OCI-LY3 (cell line): ENCODE measurements at regions not wholly inside any gene's neighbourhood (a gene's known extent, or its start where the extent isn't known, plus 50 kb on each side); places are given as distances from the start of the nearest gene placed in this dataset.

Source experiments
- H2AFZ ChIP-seq: fragments of 200-600, 300-600 bp; shearing (Covaris generic); 2 replicates; pipeline ENCODE4 v1.6.0; 2014; ENCODE audit warnings: antibody characterized with exemption, low read depth, low read length
- H3K27ac ChIP-seq: fragments of 200-600, 300-600 bp; sonication (generic); 2 replicates; pipeline ENCODE4 v1.5.1; 2014; ENCODE audit warnings: mild to moderate bottlenecking, low read length, moderate library complexity, mixed read lengths
- H3K27me3 ChIP-seq: fragments of 200-600, 300-600 bp; sonication (generic); 2 replicates; pipeline ENCODE4 v1.6.1; 2014; ENCODE audit warnings: low read depth, low read length, mixed read lengths
- H3K36me3 ChIP-seq: fragments of 200-600, 300-600 bp; sonication (generic); replicated peaks from 2 replicates; pipeline ENCODE3; 2014; ENCODE audit warnings: low read depth, low read length, mixed read lengths
- H3K4me1 ChIP-seq: fragments of 300-600, 200-600 bp; sonication (generic); 2 replicates; pipeline ENCODE4 v1.6.1; 2014; ENCODE audit warnings: low read length, mixed read lengths
- H3K4me2 ChIP-seq: fragments of 200-600, 300-600 bp; sonication (generic); 2 replicates; pipeline ENCODE4 v1.6.1; 2014; ENCODE audit warnings: low read length, mixed read lengths
- H3K4me3 ChIP-seq: fragments of 300-600, 200-600 bp; sonication (generic); 2 replicates; pipeline ENCODE4 v1.5.1; 2014; ENCODE audit warnings: antibody characterized with exemption, mild to moderate bottlenecking, low read length, moderate library complexity
- H3K79me2 ChIP-seq: fragments of 300-600, 200-600 bp; shearing (Covaris generic); 2 replicates; pipeline ENCODE4 v1.6.1; 2014; ENCODE audit warnings: mild to moderate bottlenecking, low read length, mixed read lengths
- H3K9ac ChIP-seq: fragments of 300-600, 200-600 bp; shearing (Covaris generic); 2 replicates; pipeline ENCODE4 v1.6.0; 2014; ENCODE audit warnings: mild to moderate bottlenecking, low read length, moderate library complexity
- H3K9me3 ChIP-seq: fragments of 200-600, 300-600 bp; shearing (Covaris generic); 2 replicates; pipeline ENCODE4 v1.6.1; 2014; ENCODE audit warnings: low read length, mixed read lengths; ENCODE audit not compliant: insufficient read depth
- H4K20me1 ChIP-seq: fragments of 200-600, 300-600 bp; sonication (generic); 2 replicates; pipeline ENCODE4 v1.6.1; 2016; ENCODE audit warnings: low read length, mixed read lengths; ENCODE audit not compliant: insufficient read depth
- EZH2phosphoT487 ChIP-seq: fragments of 200-600 bp; shearing (Covaris generic); IDR thresholded peaks from 2 replicates; pipeline ENCODE4 v1.6.1; 2018; ENCODE audit warnings: antibody characterized with exemption, mixed run types, low read depth
- TF ChIP-seq, protein P1 (sequence below): fragments of 200-600, 300-600 bp; sonication (generic); IDR thresholded peaks from 2 replicates; pipeline ENCODE4 v1.5.1; 2014; ENCODE audit warnings: antibody characterized with exemption, low read length, low read depth

DNA sequence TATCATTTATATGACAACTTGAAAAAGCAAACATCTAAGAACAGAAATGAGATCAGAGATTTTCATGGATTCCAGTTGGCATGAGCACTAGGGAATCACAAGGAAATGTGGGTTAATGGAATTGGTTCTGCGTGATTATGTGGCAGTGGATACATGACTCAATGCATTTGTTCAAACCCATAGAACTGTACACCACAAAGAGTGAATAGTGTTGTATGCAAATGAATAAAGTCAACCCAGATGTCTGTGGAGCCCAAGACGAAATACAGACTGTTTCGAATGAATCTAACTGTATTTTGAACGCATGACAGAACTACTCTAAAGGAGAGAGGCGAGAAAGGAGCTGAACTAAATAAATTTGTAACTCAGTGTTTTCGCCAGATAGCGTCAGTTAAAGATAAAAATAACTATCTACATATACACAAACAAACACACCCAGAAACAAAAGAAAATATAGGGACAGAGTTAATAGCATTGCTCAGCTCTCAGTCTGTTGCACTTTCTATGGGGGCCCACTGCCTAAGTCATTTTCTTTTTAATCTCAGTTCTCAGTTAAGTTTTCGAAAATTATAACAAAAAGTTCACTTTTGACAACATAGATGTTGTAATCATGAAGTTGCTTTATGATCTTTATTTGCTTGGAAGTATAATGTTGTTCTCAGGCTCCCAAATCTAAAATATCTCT lies 636.7 kb upstream of the SEMA3D start:
- Histone ChIP-seq H3K4me3 (no peak overlapping the region), H3K79me2 (no peaks in the 10 kb centered on the region), H3K27me3 (no peaks in the 10 kb centered on the region), H3K4me2 (no peak overlapping the region), H3K9me3 (no peaks in the 10 kb centered on the region), H3K4me1 (no peaks in the 10 kb centered on the region), H3K27ac (no peak overlapping the region), H3K36me3 (no peaks in the 10 kb centered on the region), H2AFZ (no peak overlapping the region), H4K20me1 (no peaks in the 10 kb centered on the region), H3K9ac (no peak overlapping the region)
- no peak for TF ChIP-seq EZH2phosphoT487
- TF ChIP-seq, protein P1, sequence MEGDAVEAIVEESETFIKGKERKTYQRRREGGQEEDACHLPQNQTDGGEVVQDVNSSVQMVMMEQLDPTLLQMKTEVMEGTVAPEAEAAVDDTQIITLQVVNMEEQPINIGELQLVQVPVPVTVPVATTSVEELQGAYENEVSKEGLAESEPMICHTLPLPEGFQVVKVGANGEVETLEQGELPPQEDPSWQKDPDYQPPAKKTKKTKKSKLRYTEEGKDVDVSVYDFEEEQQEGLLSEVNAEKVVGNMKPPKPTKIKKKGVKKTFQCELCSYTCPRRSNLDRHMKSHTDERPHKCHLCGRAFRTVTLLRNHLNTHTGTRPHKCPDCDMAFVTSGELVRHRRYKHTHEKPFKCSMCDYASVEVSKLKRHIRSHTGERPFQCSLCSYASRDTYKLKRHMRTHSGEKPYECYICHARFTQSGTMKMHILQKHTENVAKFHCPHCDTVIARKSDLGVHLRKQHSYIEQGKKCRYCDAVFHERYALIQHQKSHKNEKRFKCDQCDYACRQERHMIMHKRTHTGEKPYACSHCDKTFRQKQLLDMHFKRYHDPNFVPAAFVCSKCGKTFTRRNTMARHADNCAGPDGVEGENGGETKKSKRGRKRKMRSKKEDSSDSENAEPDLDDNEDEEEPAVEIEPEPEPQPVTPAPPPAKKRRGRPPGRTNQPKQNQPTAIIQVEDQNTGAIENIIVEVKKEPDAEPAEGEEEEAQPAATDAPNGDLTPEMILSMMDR = no peak

DNA sequence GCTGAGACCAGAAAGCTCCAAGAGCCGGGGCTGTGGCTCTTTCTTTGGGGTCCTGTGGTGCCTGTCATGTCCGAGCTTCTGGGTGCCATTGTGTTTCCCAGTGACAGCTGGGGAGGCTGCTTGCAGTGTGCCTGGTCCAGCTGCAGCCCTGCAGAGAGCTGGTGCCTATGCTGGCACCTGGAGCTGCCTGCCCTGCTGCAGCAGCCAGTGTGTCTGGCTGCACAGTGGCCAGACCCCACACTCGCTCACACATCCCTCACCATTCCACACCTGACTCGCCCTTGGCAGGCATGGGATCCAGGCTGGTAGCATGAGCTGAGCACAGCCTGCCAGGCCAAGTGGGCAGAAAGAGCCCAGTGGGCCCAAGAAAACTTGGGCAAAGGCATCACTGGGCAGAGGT lies 635.1 kb upstream of the SEMA3D start:
- H3K27ac ChIP-seq = no peak overlapping the region
- no peaks in the 10 kb centered on the region for H4K20me1 ChIP-seq
- no peak overlapping the region for H2AFZ ChIP-seq
- H3K79me2 ChIP-seq = no peaks in the 10 kb centered on the region
- TF ChIP-seq, protein P1 = no peak
- TF ChIP-seq EZH2phosphoT487 = no peak
- H3K27me3 ChIP-seq = no peaks in the 10 kb centered on the region
- H3K4me1 ChIP-seq = no peaks in the 10 kb centered on the region
- H3K9me3 ChIP-seq = no peaks in the 10 kb centered on the region
- no peak overlapping the region for H3K4me3 ChIP-seq
- H3K9ac ChIP-seq = no peak overlapping the region
- no peak overlapping the region for H3K4me2 ChIP-seq
- no peaks in the 10 kb centered on the region for H3K36me3 ChIP-seq

DNA sequence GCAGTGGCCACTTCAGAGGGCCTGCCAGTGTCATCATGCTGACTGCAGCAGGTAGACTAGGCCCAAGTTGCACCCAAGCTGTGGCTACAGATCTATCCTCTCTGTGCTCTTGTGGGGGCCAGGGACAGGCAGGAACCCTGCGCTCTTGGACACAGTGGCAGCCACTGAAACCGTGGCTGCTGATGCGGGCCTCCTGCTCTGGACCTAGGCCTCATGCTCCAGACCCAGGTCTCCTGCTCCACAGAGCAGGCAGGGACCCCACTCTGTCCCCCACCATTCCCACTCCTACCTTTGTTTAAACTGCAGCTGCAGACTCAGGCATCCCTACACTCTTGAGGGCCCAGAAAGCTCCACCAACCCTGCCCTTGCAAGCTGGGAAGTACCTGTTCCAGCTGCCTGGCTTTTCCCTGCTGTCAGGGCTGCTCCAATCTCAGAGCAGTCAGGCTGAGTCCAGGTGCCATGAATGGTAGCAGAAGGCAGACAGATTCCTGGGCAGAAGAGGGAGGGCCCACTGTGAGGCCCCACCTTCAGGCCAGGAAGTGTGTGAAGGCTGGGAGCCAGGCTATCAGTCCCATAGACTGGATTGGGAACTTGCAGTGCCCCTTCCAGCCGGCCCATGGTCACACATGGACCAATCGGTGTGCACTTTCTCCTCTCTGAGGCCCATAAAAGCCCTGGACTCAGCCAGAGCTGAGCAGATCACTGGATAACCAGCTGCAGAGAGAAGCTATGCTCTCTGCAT lies 634.0 kb upstream of the SEMA3D start:
- Histone ChIP-seq H4K20me1 (no peaks in the 10 kb centered on the region), H3K4me3 (no peak overlapping the region), H3K4me2 (no peak overlapping the region), H2AFZ (no peak overlapping the region), H3K27me3 (no peaks in the 10 kb centered on the region), H3K79me2 (no peaks in the 10 kb centered on the region), H3K27ac (no peak overlapping the region), H3K9me3 (no peaks in the 10 kb centered on the region), H3K36me3 (no peaks in the 10 kb centered on the region), H3K9ac (no peak overlapping the region), H3K4me1 (no peaks in the 10 kb centered on the region)
- TF ChIP-seq, protein P1 = no peak
- TF ChIP-seq EZH2phosphoT487 = no peak

DNA sequence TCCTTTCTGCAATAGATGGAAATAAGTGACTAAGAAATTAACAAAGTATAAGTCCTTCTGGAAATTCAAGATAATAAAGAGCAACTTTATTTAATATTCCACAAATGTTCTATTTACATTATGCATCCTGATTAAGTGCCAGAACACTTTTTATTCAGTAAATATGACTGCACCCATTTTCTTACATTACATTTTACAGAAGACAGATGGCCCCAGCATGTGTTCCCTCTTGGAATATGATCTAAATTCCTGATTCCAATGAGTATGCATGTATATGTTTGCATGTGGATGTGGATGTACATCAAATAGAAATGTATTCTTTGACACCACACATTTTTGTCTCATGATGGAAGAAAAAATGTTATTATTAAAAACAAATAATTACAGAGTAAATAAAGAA lies 628.7 kb upstream of the SEMA3D start:
- Histone ChIP-seq H4K20me1 (no peaks in the 10 kb centered on the region), H3K4me2 (no peak overlapping the region), H3K36me3 (no peaks in the 10 kb centered on the region), H3K9ac (no peak overlapping the region), H3K4me1 (no peaks in the 10 kb centered on the region), H3K9me3 (no peaks in the 10 kb centered on the region), H3K79me2 (no peaks in the 10 kb centered on the region), H2AFZ (no peak overlapping the region), H3K27me3 (no peaks in the 10 kb centered on the region), H3K4me3 (no peak overlapping the region), H3K27ac (no peak overlapping the region)
- TF ChIP-seq, protein P1 = no peak
- TF ChIP-seq EZH2phosphoT487 = no peak
